HEK293 (cell line): ENCODE measurements at regions not wholly inside any gene's neighbourhood (a gene's known extent, or its start where the extent isn't known, plus 50 kb on each side); places are given as distances from the start of the nearest gene placed in this dataset.

ENCODE experiments used
- CTCF ChIA-PET: fragments of 350-600 bp; formaldehyde crosslinking; extraction: SDS; loops from one replicate; lab custom pipeline; 2021; ENCODE audit warnings: antibody characterized with exemption; lab: Yijun Ruan, JAX
- POLR2A ChIA-PET: fragments of 300-600 bp; formaldehyde crosslinking; extraction: SDS; loops from one replicate; lab custom pipeline; 2020; ENCODE audit warnings: antibody characterized with exemption, inconsistent platforms; lab: Yijun Ruan, JAX
- H3K27ac ChIP-seq: fragments of 200-500 bp; sonication (Bioruptor generic); 2 replicates; pipeline ENCODE4 v1.5.1; 2014; ENCODE audit warnings: low read depth, low read length, control low read depth, inconsistent platforms; ENCODE audit errors: extremely low read depth
- H3K36me3 ChIP-seq, 2 experiments: fragments of 200-500 bp in 1 of 2; sonication (Bioruptor generic) in 1 of 2; 1 replicate in 1 of 2; 2 replicates in 1 of 2; pipeline ENCODE4 v1.5.1; 2014 to 2017; ENCODE audit warnings: inconsistent platforms in 2 of 2, low read length in 2 of 2; ENCODE audit not compliant: control insufficient read depth in 2 of 2, insufficient read depth in 1 of 2
- H3K4me1 ChIP-seq: fragments of 200-500 bp; sonication (Bioruptor generic); 2 replicates; pipeline ENCODE4 v1.5.1; 2014; ENCODE audit warnings: mild to moderate bottlenecking, low read length, inconsistent platforms; ENCODE audit not compliant: control insufficient read depth, insufficient read depth
- H3K4me3 ChIP-seq: 2 replicates; pipeline ENCODE4 v1.5.1; 2011; ENCODE audit warnings: low read depth, mild to moderate bottlenecking, control low read depth, low read length, moderate library complexity
- H3K9me3 ChIP-seq: fragments of 200-500 bp; sonication (Bioruptor generic); 2 replicates; pipeline ENCODE4 v1.5.1; 2014; ENCODE audit warnings: low read depth, low read length, inconsistent platforms; ENCODE audit not compliant: control insufficient read depth, insufficient read depth
- ATF2 ChIP-seq: fragments of 450-650 bp; formaldehyde crosslinking; IDR thresholded peaks from 2 replicates; pipeline ENCODE4 v1.5.1; 2016; ENCODE audit warnings: missing biosample characterization, missing genetic modification characterization, low read depth
- GFI1B ChIP-seq: fragments of 450-650 bp; formaldehyde crosslinking; IDR thresholded peaks from 2 replicates; pipeline ENCODE4 v1.5.1; 2016; ENCODE audit warnings: missing biosample characterization, missing genetic modification characterization
- HOXC10 ChIP-seq: sonication (generic); formaldehyde crosslinking; IDR thresholded peaks from 2 replicates; pipeline ENCODE4 v1.8.1; 2023; ENCODE audit warnings: mild to moderate bottlenecking, missing genetic modification reagents
- MEIS1 ChIP-seq: sonication (generic); formaldehyde crosslinking; IDR thresholded peaks from 2 replicates; pipeline ENCODE4 v1.8.1; 2022; ENCODE audit warnings: missing genetic modification reagents, mild to moderate bottlenecking, borderline replicate concordance
- MYNN ChIP-seq: fragments of 450-650 bp; formaldehyde crosslinking; IDR thresholded peaks from 2 replicates; pipeline ENCODE4 v1.5.1; 2016; ENCODE audit warnings: missing biosample characterization, missing genetic modification characterization, borderline replicate concordance
- PRDM2 ChIP-seq: fragments of 450-650 bp; formaldehyde crosslinking; IDR thresholded peaks from 2 replicates; pipeline ENCODE4 v1.5.1; 2016; ENCODE audit warnings: missing biosample characterization, missing genetic modification characterization, borderline replicate concordance
- REST ChIP-seq: fragments of 450-650 bp; formaldehyde crosslinking; IDR thresholded peaks from 2 replicates; pipeline ENCODE4 v1.5.1; 2016; ENCODE audit warnings: missing biosample characterization, missing genetic modification characterization
- SETDB1 ChIP-seq: IDR thresholded peaks from one replicate; pipeline ENCODE4 v1.6.1; 2017; ENCODE audit warnings: mild to moderate bottlenecking, low read length, moderate library complexity, mixed read lengths; ENCODE audit not compliant: insufficient read length
- SP7 ChIP-seq: fragments of 450-650 bp; formaldehyde crosslinking; IDR thresholded peaks from 2 replicates; pipeline ENCODE4 v1.5.1; 2016; ENCODE audit warnings: missing biosample characterization, missing genetic modification characterization
- ZBTB1 ChIP-seq: fragments of 450-650 bp; formaldehyde crosslinking; IDR thresholded peaks from 2 replicates; pipeline ENCODE4 v1.5.1; 2016; ENCODE audit warnings: missing biosample characterization, missing genetic modification characterization
- ZFP3 ChIP-seq: fragments of 450-650 bp; formaldehyde crosslinking; IDR thresholded peaks from 2 replicates; pipeline ENCODE4 v1.5.1; 2016; ENCODE audit warnings: low read depth, missing biosample characterization, missing genetic modification characterization
- ZNF169 ChIP-seq: fragments of 450-650 bp; formaldehyde crosslinking; IDR thresholded peaks from 2 replicates; pipeline ENCODE4 v1.5.1; 2016; ENCODE audit warnings: missing biosample characterization, missing genetic modification characterization
- ZNF174 ChIP-seq: fragments of 450-650 bp; formaldehyde crosslinking; IDR thresholded peaks from 2 replicates; pipeline ENCODE4 v1.5.0; 2017; ENCODE audit warnings: missing biosample characterization, mild to moderate bottlenecking, missing genetic modification characterization
- ZNF280C ChIP-seq: fragments of 450-650 bp; formaldehyde crosslinking; IDR thresholded peaks from 2 replicates; pipeline ENCODE4 v1.5.1; 2016; ENCODE audit warnings: missing biosample characterization, missing genetic modification characterization
- ZNF391 ChIP-seq: fragments of 450-650 bp; formaldehyde crosslinking; IDR thresholded peaks from 2 replicates; pipeline ENCODE4 v1.5.1; 2016; ENCODE audit warnings: low read depth, missing biosample characterization, missing genetic modification characterization, borderline replicate concordance
- ZNF416 ChIP-seq: fragments of 450-650 bp; formaldehyde crosslinking; IDR thresholded peaks from 2 replicates; pipeline ENCODE4 v1.5.1; 2016; ENCODE audit warnings: missing biosample characterization, missing genetic modification characterization
- ZNF561 ChIP-seq: fragments of 450-650 bp; IDR thresholded peaks from 2 replicates; pipeline ENCODE4 v1.5.1; 2018; ENCODE audit warnings: missing biosample characterization, missing genetic modification characterization, borderline replicate concordance
- ZNF837 ChIP-seq: fragments of 450-650 bp; formaldehyde crosslinking; IDR thresholded peaks from 2 replicates; pipeline ENCODE4 v1.5.1; 2016; ENCODE audit warnings: missing biosample characterization, missing genetic modification characterization

GRCh38 chr3:124497487-124497886 lies 232.8 kb upstream of the UMPS start:
- CTCF ChIA-PET: no interaction called here

GRCh38 chr3:124498891-124499290 lies 231.4 kb upstream of the UMPS start:
- no peak overlapping the region for H3K4me3 ChIP-seq
- ChIA-PET CTCF (interaction anchor here (0.8 kb wide), 1 partner anchor 11 kb away, joined by 3 read pairs; no protein-coding TSS in a partner anchor), POLR2A (no interaction called here)
- no peak overlapping the region for H3K27ac ChIP-seq
- H3K4me1 ChIP-seq: no peaks in the 10 kb centered on the region
- no peaks in the 10 kb centered on the region for H3K36me3 ChIP-seq
- no peaks in the 10 kb centered on the region for H3K9me3 ChIP-seq
- no peak for TF ChIP-seq SETDB1
- no peak for TF ChIP-seq MYNN (tag by site-specific recombination)
- TF ChIP-seq ATF2 (tag by site-specific recombination): no peak
- TF ChIP-seq ZNF280C: no peak
- TF ChIP-seq REST (tag by site-specific recombination): no peak
- no peak for TF ChIP-seq SP7 (tag by site-specific recombination)
- TF ChIP-seq ZBTB1: no peak
- no peak for TF ChIP-seq ZNF391 (tag by site-specific recombination)
- no peak for TF ChIP-seq MEIS1 (CRISPR knock-in tag)
- TF ChIP-seq ZNF169 (tag by site-specific recombination): no peak
- no peak for TF ChIP-seq ZNF416 (tag by site-specific recombination)
- TF ChIP-seq ZNF561 (tag by site-specific recombination): no peak
- no peak for TF ChIP-seq HOXC10
- no peak for TF ChIP-seq ZFP3 (tag by site-specific recombination)

More at GRCh38 chr3:124497487-124497886, 232.8 kb upstream of the UMPS start:
- POLR2A ChIA-PET: no interaction called here
- H3K4me1 ChIP-seq: no peaks in the 10 kb centered on the region
- H3K4me3 ChIP-seq: no peak overlapping the region
- H3K27ac ChIP-seq: no peak overlapping the region
- no peaks in the 10 kb centered on the region for H3K9me3 ChIP-seq
- TF ChIP-seq GFI1B (tag by site-specific recombination) (no peak), ZNF174 (no peak), PRDM2 (tag by site-specific recombination) (no peak), ZNF837 (tag by site-specific recombination) (no peak)
- H3K36me3 ChIP-seq: no peaks in the 10 kb centered on the region
